ENCODE measurements at regions not wholly inside any gene's neighbourhood (a gene's known extent, or its start where the extent isn't known, plus 50 kb on each side); places are given as distances from the start of the nearest gene placed in this dataset.

- WGBS (ENCODE audit: insufficient coverage), result 61% methylated on average over 6 of the region's 6 CpGs
- intact Hi-C loops (cut with micrococcal nuclease), result no loop called here
- H3K27ac Mint-ChIP-seq, result no peak overlapping the region
Observed at GRCh38 chr20:33908336-33908735, 85.4 kb upstream of the RALY start.

DNA sequence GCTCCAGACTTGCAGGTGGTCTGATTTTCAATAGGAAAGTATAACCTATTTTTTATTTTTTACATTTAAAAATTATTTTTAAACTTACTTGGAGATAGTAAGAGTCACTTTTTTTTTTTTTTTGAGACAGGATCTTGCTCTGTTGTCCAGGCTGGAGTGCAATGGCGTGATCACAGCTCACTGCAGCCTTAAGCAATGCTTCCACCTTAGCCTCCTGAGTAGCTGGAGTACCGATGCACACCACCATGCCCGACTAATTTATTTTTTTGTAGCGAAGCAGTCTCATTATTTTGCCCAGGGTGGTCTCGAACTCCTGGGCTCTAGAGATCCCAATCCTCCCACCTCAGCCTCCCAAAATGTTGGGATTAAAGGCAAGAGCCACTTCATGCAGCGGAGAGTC lies 84.8 kb upstream of the RALY start:
- Mint-ChIP-seq H3K4me3 (no peak overlapping the region), H3K36me3 (no peaks in the 10 kb centered on the region), H3K9me3 (no peaks in the 10 kb centered on the region), H3K27ac (no peak overlapping the region), H3K4me1 (peaks cover 2% of the 10 kb centered on the region), H3K27me3 (ENCODE audit: low read depth in 3 of 3) (peaks cover 3 to 12% (median 11%) of the 10 kb centered on the region in 3 donors)
- no CpG with 5 or more reads among the region's 6 CpGs for WGBS (ENCODE audit: insufficient coverage)
- Histone ChIP-seq H3K9ac (ENCODE audit: insufficient read depth, low read length, poor library complexity, severe bottlenecking) (no peak overlapping the region), H3K4me3 (replicated peaks in 1 of 3; ENCODE audit: low read depth in 2 of 3, low read length in 3 of 3) (no peak overlapping the region), H3K4me2 (replicated peaks; ENCODE audit: extremely low read depth, low read length, poor library complexity, severe bottlenecking) (no peak overlapping the region), H3K79me2 (ENCODE audit: insufficient read depth, low read length) (no peaks in the 10 kb centered on the region), H4K20me1 (ENCODE audit: insufficient read depth, low read length) (no peaks in the 10 kb centered on the region), H3K4me1 (ENCODE audit: control insufficient read depth in 1 of 2, insufficient read depth in 2 of 2, low read length in 2 of 2) (no peaks in the 10 kb centered on the region), H3K27me3 (ENCODE audit: control insufficient read depth in 2 of 2, insufficient read depth in 2 of 2, low read length in 2 of 2) (peaks cover 0 to 2% of the 10 kb centered on the region in 2 donors), H3K36me3 (replicated peaks in 1 of 2; ENCODE audit: control insufficient read depth in 1 of 2, insufficient read depth in 2 of 2, low read length in 2 of 2) (no peaks in the 10 kb centered on the region), H3K27ac (ENCODE audit: low read depth in 1 of 2, low read length in 2 of 2) (no peak overlapping the region), H3K9me3 (replicated peaks in 1 of 2; ENCODE audit: control insufficient read depth in 1 of 2, insufficient read depth in 1 of 2, low read length in 2 of 2) (no peaks in the 10 kb centered on the region), H2AFZ (ENCODE audit: insufficient read depth, low read depth, low read length, poor library complexity, severe bottlenecking) (no peak overlapping the region)
- DNase-seq, result no peak
- no peak for TF ChIP-seq CTCF (IDR thresholded peaks at IDR 0.05)
- intact Hi-C loops (cut with micrococcal nuclease), result no loop called here

More at GRCh38 chr20:33908336-33908735, 85.4 kb upstream of the RALY start:
- no peaks in the 10 kb centered on the region for H3K36me3 Mint-ChIP-seq
- H3K4me3 Mint-ChIP-seq, result no peak overlapping the region
- Histone ChIP-seq H3K79me2 (ENCODE audit: insufficient read depth, low read length) (no peaks in the 10 kb centered on the region), H3K27ac (ENCODE audit: low read depth in 1 of 2, low read length in 2 of 2) (no peak overlapping the region), H3K4me2 (replicated peaks; ENCODE audit: extremely low read depth, low read length, poor library complexity, severe bottlenecking) (no peak overlapping the region), H4K20me1 (ENCODE audit: insufficient read depth, low read length) (no peaks in the 10 kb centered on the region), H3K4me3 (replicated peaks in 1 of 3; ENCODE audit: low read depth in 2 of 3, low read length in 3 of 3) (no peak overlapping the region), H3K27me3 (ENCODE audit: control insufficient read depth in 2 of 2, insufficient read depth in 2 of 2, low read length in 2 of 2) (peaks cover 0 to 2% of the 10 kb centered on the region in 2 donors), H2AFZ (ENCODE audit: insufficient read depth, low read depth, low read length, poor library complexity, severe bottlenecking) (no peak overlapping the region), H3K4me1 (ENCODE audit: control insufficient read depth in 1 of 2, insufficient read depth in 2 of 2, low read length in 2 of 2) (no peaks in the 10 kb centered on the region), H3K9ac (ENCODE audit: insufficient read depth, low read length, poor library complexity, severe bottlenecking) (no peak overlapping the region), H3K9me3 (replicated peaks in 1 of 2; ENCODE audit: control insufficient read depth in 1 of 2, insufficient read depth in 1 of 2, low read length in 2 of 2) (no peaks in the 10 kb centered on the region), H3K36me3 (replicated peaks in 1 of 2; ENCODE audit: control insufficient read depth in 1 of 2, insufficient read depth in 2 of 2, low read length in 2 of 2) (no peaks in the 10 kb centered on the region)
- peaks cover 2 to 12% (median 11%) of the 10 kb centered on the region in 3 donors for H3K27me3 Mint-ChIP-seq (ENCODE audit: low read depth in 3 of 3)
- DNase-seq, result no peak
- no peaks in the 10 kb centered on the region for H3K9me3 Mint-ChIP-seq
- peaks cover 2% of the 10 kb centered on the region for H3K4me1 Mint-ChIP-seq
- TF ChIP-seq CTCF (IDR thresholded peaks at IDR 0.05), result no peak
